Skeletal muscle satellite cell (primary cell): ENCODE measurements at regions not wholly inside any gene's neighbourhood (a gene's known extent, or its start where the extent isn't known, plus 50 kb on each side); places are given as distances from the start of the nearest gene placed in this dataset.

Experiments
- H3K27me3 ChIP-seq: 2 replicates; pipeline ENCODE4 v1.7.0; 2013; ENCODE audit warnings: low read length; ENCODE audit not compliant: control insufficient read depth, insufficient read depth
- H3K36me3 ChIP-seq: 2 replicates; pipeline ENCODE4 v1.7.0; 2013; ENCODE audit warnings: mild to moderate bottlenecking, control low read depth, low read length; ENCODE audit not compliant: insufficient read depth
- H3K4me1 ChIP-seq: 2 replicates; pipeline ENCODE4 v1.7.0; 2013; ENCODE audit warnings: low read length; ENCODE audit not compliant: control insufficient read depth, insufficient read depth
- H3K4me2 ChIP-seq: 2 replicates; pipeline ENCODE4 v1.7.0; 2013; ENCODE audit warnings: mild to moderate bottlenecking, low read length
- H3K4me3 ChIP-seq: 2 replicates; pipeline ENCODE4 v1.7.0; 2013; ENCODE audit warnings: low read length
- H3K9ac ChIP-seq: 2 replicates; pipeline ENCODE4 v1.7.0; 2013; ENCODE audit warnings: mild to moderate bottlenecking, low read depth, low read length, moderate library complexity
- H3K9me3 ChIP-seq: replicated peaks from 2 replicates; pipeline ENCODE4 v1.7.0; 2013; ENCODE audit warnings: mild to moderate bottlenecking, control low read depth, low read length

DNA sequence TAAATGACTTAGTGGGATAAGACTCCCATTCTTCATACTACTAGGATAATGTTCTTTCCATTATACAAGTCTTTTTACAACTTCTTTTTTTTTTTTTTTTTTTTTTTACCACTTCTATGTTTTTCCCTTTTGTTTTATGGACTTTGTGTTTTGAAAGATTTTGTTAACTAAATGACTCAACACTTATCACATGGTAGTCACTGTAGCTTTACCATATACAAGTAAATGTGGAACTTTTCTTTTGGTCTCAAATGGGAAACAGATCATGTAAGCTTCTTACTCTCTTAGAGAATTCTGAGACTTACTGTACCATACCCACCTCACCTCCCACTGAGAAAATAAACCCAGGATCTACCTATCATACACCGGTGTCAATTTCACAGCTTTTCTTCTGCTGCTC, 590.3 kb upstream of the CDH2 start:
- Histone ChIP-seq H3K9me3 (no peaks in the 10 kb centered on the region), H3K4me1 (peaks cover 32% of the 10 kb centered on the region), H3K36me3 (no peaks in the 10 kb centered on the region), H3K4me3 (peak overlapping the region; percentile 45), H3K9ac (peak overlapping the region; percentile 39), H3K4me2 (peak overlapping the region; percentile 35), H3K27me3 (no peaks in the 10 kb centered on the region)

DNA sequence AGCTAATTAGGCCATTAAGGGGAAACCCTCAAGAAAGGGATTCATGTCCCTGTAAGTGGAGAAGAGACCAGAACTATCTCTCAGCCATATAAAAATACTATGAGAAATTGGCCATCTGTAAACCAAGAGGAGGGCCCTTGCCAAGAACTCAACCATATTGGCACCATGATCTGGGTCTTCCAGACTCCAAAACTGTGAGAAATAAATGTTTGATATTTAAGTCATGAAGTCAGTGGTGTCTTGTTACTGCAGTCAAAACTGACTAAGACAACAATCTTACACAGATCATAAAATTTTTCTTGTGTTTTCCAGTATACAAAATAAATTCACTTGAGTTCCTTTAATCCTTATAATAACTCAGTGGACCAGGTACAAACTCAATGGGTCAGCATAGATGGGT, 589.8 kb upstream of the CDH2 start:
- peaks cover 32% of the 10 kb centered on the region for H3K4me1 ChIP-seq
- H3K4me3 ChIP-seq = peak overlapping the region; percentile 45
- peak overlapping the region; percentile 24 for H3K4me2 ChIP-seq
- no peaks in the 10 kb centered on the region for H3K36me3 ChIP-seq
- no peaks in the 10 kb centered on the region for H3K9me3 ChIP-seq
- H3K27me3 ChIP-seq = no peaks in the 10 kb centered on the region
- H3K9ac ChIP-seq = peak overlapping the region; percentile 14

DNA sequence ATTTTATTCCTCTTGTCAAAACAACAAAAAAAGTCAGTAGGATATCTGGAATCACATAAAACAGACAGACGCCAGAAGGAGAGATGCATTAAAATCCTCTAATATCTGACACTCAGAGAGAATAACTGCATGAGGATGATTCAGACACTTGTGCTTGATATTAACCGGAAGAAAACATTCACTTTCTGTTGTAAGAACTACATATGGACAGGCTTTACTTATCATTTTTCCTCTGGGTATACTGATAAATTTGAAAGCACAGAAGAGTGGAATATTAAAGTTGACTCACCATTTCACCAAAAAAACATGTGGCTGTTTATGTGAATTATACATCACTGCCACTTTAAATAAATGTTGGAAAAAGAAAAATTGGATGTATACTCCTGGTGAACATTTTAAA, 589.1 kb upstream of the CDH2 start:
- Histone ChIP-seq H3K36me3 (no peaks in the 10 kb centered on the region), H3K4me3 (no peak overlapping the region), H3K4me2 (peak overlapping the region; percentile 2), H3K9ac (peak overlapping the region; percentile 47), H3K27me3 (no peaks in the 10 kb centered on the region), H3K4me1 (peaks cover 32% of the 10 kb centered on the region), H3K9me3 (no peaks in the 10 kb centered on the region)

DNA sequence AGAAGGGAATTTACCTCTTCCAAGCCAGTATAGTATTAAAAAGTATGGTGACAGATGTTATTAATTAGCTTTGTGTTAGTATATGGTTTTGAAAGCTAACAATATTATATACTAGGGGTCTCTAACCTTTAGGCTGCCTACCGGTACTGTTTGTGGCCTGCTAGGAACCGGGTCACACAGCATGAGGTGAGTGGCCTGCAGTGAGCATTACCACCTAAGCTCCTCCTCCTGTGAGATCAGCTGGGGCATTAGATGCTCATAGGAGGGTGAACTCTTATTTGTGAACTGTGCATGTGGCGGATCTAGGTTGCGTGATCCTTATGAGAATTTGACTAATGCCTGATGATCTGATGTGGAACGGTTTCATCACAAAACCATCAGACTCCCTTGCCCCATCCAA, 583.4 kb upstream of the CDH2 start:
- no peak overlapping the region for H3K4me3 ChIP-seq
- H3K4me2 ChIP-seq = no peak overlapping the region
- H3K9me3 ChIP-seq = no peaks in the 10 kb centered on the region
- no peaks in the 10 kb centered on the region for H3K36me3 ChIP-seq
- H3K9ac ChIP-seq = no peak overlapping the region
- H3K27me3 ChIP-seq = no peaks in the 10 kb centered on the region
- no peaks in the 10 kb centered on the region for H3K4me1 ChIP-seq

DNA sequence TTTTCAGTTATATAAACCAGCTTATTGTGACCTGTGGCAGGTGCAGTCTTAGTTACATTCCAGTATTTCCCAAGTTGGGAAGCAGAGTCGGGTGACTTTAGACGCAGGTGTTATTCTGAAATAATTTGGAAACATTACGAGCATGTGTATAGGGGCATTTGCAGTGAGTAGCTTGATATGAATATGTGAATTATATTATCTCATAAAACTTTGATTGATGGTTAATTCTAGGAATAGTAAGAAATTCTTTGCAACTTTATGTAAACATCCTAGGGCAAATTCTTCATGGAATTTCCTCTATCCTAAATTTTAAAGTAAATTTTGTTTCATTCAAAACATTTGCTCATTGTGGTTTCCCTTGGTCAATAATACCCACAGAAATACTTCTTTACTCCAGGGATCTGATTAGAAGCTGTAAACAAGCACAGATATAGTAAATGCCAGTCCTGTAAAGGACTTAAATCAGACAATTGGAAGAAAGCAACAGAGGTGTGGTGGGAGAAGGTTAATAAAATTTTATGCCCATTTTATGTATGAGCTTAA, 580.6 kb upstream of the CDH2 start:
- Histone ChIP-seq H3K36me3 (no peaks in the 10 kb centered on the region), H3K4me3 (no peak overlapping the region), H3K4me1 (no peaks in the 10 kb centered on the region), H3K9ac (no peak overlapping the region), H3K4me2 (no peak overlapping the region), H3K9me3 (no peaks in the 10 kb centered on the region), H3K27me3 (no peaks in the 10 kb centered on the region)

DNA sequence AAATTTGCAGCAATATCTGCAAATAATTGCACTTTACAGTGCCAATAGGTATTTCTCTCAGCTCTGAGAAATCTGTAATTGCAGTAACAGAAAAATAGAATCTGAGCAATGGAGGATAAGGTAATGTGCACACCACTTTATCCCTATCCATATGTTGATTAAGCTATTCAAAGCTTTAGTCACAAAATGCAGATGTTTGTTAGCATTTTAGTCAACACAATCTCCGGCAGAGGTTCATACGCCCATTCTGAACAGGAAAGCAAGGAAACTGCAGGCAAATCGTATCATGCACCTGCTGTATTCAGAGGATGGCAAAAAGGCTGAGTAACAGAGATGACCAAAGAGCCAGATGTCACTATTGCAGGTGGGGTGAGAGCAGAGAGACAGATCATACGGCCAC, 566.2 kb upstream of the CDH2 start:
- H3K9ac ChIP-seq = no peak overlapping the region
- no peaks in the 10 kb centered on the region for H3K4me1 ChIP-seq
- H3K4me3 ChIP-seq = no peak overlapping the region
- no peaks in the 10 kb centered on the region for H3K27me3 ChIP-seq
- no peaks in the 10 kb centered on the region for H3K36me3 ChIP-seq
- H3K4me2 ChIP-seq = no peak overlapping the region
- no peaks in the 10 kb centered on the region for H3K9me3 ChIP-seq

DNA sequence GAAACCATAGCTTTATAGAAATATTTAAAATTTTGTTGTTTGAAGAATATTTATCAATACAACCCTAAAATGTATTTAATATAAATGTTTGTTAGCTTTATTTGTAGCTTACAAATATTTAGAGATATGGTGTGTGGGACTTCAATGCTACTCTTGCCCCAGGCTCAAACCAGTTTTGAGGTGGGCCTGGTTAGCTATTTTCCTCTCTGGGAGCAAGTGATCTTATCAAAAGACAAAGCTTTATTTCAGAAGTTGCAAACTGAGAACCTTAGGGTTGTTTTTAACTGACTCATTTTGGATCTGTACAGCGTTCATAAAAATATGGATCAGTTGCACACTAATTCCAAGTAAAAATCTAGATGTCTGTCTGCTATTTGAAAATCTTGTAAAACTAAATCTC, 563.6 kb upstream of the CDH2 start:
- H3K36me3 ChIP-seq = no peaks in the 10 kb centered on the region
- H3K4me2 ChIP-seq = no peak overlapping the region
- H3K4me3 ChIP-seq = no peak overlapping the region
- H3K9me3 ChIP-seq = no peaks in the 10 kb centered on the region
- H3K4me1 ChIP-seq = peaks cover 18% of the 10 kb centered on the region
- H3K9ac ChIP-seq = no peak overlapping the region
- no peaks in the 10 kb centered on the region for H3K27me3 ChIP-seq

DNA sequence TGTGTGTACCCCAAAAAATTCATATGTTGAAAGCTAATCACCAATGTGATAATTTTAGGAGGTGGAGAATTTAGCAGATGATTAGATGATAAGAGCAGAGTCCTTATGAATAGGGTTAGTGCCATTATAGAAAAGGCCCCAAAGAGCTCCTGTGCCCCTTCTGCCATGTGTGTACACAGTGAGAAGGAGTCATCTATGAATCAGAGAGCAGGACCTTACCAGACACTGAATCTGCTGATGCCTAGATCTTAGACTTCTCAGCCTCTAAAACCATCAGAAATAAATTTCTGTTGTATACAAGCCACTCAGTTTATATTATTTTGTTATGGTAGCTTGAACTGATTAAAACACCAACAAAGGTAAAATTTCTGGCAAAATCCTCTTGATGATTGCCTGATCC, 560.0 kb upstream of the CDH2 start:
- Histone ChIP-seq H3K36me3 (no peaks in the 10 kb centered on the region), H3K4me1 (peaks cover 20% of the 10 kb centered on the region), H3K4me2 (no peak overlapping the region), H3K9me3 (no peaks in the 10 kb centered on the region), H3K27me3 (no peaks in the 10 kb centered on the region), H3K4me3 (no peak overlapping the region), H3K9ac (no peak overlapping the region)

DNA sequence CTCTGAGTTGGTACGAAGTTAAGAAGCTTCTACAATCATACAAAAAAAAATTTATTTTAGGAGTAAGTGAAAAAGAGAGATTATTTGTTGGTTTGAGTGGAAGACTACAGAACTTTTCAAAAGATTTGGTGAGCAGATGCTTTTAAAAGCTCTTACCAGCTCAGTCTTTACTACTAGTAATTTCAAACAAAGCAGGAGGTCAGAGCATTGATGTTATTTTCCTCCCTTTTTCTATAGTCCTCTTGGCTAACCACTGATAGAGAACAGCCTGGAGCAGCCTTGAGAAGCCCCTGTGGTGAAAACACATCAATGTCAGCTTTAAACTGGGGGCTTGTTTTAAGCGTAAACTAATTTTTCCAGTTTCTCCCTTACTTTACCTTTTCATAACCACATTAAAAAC, 559.3 kb upstream of the CDH2 start:
- Histone ChIP-seq H3K9ac (peak overlapping the region; percentile 51), H3K9me3 (no peaks in the 10 kb centered on the region), H3K27me3 (no peaks in the 10 kb centered on the region), H3K36me3 (no peaks in the 10 kb centered on the region), H3K4me2 (no peak overlapping the region), H3K4me1 (peaks cover 20% of the 10 kb centered on the region), H3K4me3 (no peak overlapping the region)

DNA sequence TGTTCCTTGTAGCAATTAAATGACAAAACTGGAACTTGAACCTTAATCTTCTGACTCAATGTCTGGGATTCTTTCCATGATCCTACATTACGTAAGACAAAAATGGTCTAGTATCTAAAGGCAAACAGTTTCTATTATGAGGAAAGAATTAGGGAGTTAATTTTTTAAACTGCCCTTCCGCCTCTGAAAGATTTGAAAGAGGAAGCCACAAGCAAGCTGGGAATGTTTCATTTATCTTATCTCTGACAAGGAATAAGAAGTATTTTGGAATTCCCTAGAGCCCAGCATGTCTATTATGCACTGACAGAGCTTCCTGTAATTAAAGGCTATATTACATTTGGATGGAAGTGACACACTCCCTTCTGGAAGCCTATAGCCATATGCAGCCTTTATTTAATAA, 558.8 kb upstream of the CDH2 start:
- H3K27me3 ChIP-seq = no peaks in the 10 kb centered on the region
- H3K9me3 ChIP-seq = no peaks in the 10 kb centered on the region
- peak overlapping the region; percentile 51 for H3K9ac ChIP-seq
- H3K4me3 ChIP-seq = no peak overlapping the region
- peaks cover 20% of the 10 kb centered on the region for H3K4me1 ChIP-seq
- H3K36me3 ChIP-seq = no peaks in the 10 kb centered on the region
- no peak overlapping the region for H3K4me2 ChIP-seq

DNA sequence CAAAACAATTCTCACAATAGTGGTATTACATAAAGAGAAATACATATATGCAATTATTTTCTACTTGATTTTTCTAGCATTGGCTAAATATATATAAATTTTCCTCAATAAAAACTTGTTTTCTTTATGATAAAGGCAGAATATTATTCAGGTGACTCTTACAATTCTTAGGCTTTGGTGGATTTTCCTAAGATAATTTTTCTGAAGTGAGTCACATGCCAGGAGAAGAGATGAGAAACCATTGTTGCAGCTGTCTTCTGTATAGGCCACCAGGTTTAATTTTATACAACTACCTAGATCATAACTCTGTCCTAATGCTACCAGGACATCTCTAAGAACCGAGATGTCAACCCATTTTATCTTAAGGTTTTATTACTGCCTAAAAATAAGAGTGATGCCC, 552.4 kb upstream of the CDH2 start:
- Histone ChIP-seq H3K4me3 (peak overlapping the region; percentile 3), H3K9me3 (no peaks in the 10 kb centered on the region), H3K27me3 (no peaks in the 10 kb centered on the region), H3K4me2 (peak overlapping the region; percentile 31), H3K9ac (peak overlapping the region; percentile 3), H3K36me3 (no peaks in the 10 kb centered on the region), H3K4me1 (peaks cover 17% of the 10 kb centered on the region)

DNA sequence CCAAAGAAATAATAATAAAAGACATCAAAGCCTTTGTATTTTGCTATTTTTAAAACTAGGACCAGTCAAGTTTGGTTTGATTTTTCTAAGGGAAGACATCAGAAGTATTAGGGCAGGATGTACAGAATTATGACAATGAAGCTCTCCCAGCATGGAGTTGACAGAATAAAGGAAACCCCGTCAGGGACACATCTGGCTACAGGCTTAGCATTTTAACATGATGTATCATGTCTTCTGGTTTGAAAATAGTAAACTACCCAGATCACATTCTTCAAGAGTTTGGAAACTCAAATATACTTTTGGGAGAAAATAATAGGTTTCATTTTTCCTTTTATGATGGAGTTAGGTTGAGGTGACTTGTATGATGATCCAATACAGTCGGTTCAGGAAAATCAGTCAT, 552.0 kb upstream of the CDH2 start:
- H3K4me3 ChIP-seq = peak overlapping the region; percentile 3
- H3K9me3 ChIP-seq = no peaks in the 10 kb centered on the region
- peaks cover 17% of the 10 kb centered on the region for H3K4me1 ChIP-seq
- H3K27me3 ChIP-seq = no peaks in the 10 kb centered on the region
- no peaks in the 10 kb centered on the region for H3K36me3 ChIP-seq
- peak overlapping the region; percentile 31 for H3K4me2 ChIP-seq
- H3K9ac ChIP-seq = peak overlapping the region; percentile 3
